Trophoblast cell (in vitro differentiated cells and primary cell): ENCODE measurements at regions not wholly inside any gene's neighbourhood (a gene's known extent, or its start where the extent isn't known, plus 50 kb on each side); places are given as distances from the start of the nearest gene placed in this dataset.

ENCODE experiments used
- DNase-seq, 2 donors: peaks; one replicate each; pipeline ENCODE4 v3.0.0-alpha.2; 2016
- H2AFZ ChIP-seq: 2 replicates; pipeline ENCODE4 v1.6.1; 2013; ENCODE audit warnings: low read length, moderate library complexity, mild to moderate bottlenecking; ENCODE audit not compliant: insufficient read depth, poor library complexity
- H2AK5ac ChIP-seq: 2 replicates; pipeline ENCODE4 v1.6.1; 2013; ENCODE audit warnings: mild to moderate bottlenecking, low read length
- H2BK120ac ChIP-seq: 2 replicates; pipeline ENCODE4 v1.6.1; 2013; ENCODE audit warnings: low read length, mild to moderate bottlenecking, moderate library complexity; ENCODE audit not compliant: insufficient read depth, poor library complexity
- H2BK12ac ChIP-seq: 2 replicates; pipeline ENCODE4 v1.6.1; 2013; ENCODE audit warnings: mild to moderate bottlenecking, low read length, moderate library complexity
- H2BK5ac ChIP-seq: 2 replicates; pipeline ENCODE4 v1.6.1; 2013; ENCODE audit warnings: low read length, low read depth, moderate library complexity, mild to moderate bottlenecking; ENCODE audit not compliant: poor library complexity
- H3K14ac ChIP-seq: 2 replicates; pipeline ENCODE4 v1.6.1; 2013; ENCODE audit warnings: mild to moderate bottlenecking, low read length
- H3K18ac ChIP-seq: 2 replicates; pipeline ENCODE4 v1.6.1; 2013; ENCODE audit warnings: mild to moderate bottlenecking, low read length
- H3K23ac ChIP-seq: 2 replicates; pipeline ENCODE4 v1.6.1; 2013; ENCODE audit warnings: low read length
- H3K27ac ChIP-seq: 2 replicates; pipeline ENCODE4 v1.5.1; 2013; ENCODE audit warnings: low read depth, mild to moderate bottlenecking, inconsistent platforms, low read length, moderate library complexity
- H3K27me3 ChIP-seq: 2 replicates; pipeline ENCODE4 v1.6.1; 2013; ENCODE audit warnings: inconsistent platforms, mild to moderate bottlenecking, low read length, moderate library complexity; ENCODE audit not compliant: insufficient read depth
- H3K36me3 ChIP-seq, 2 experiments: 1 replicate in 1 of 2; 2 replicates in 1 of 2; pipeline ENCODE4 v1.6.1; 2013; ENCODE audit warnings: low read length in 2 of 2, mild to moderate bottlenecking in 2 of 2, moderate library complexity in 1 of 2; ENCODE audit not compliant: insufficient read depth in 2 of 2, control insufficient read depth in 1 of 2
- H3K4ac ChIP-seq: 2 replicates; pipeline ENCODE4 v1.6.1; 2013; ENCODE audit warnings: low read depth, mild to moderate bottlenecking, low read length, moderate library complexity
- H3K4me1 ChIP-seq, 2 experiments: 1 replicate in 1 of 2; 2 replicates in 1 of 2; pipeline ENCODE4 v1.6.1; 2013; ENCODE audit warnings: low read length in 2 of 2, mild to moderate bottlenecking in 2 of 2, moderate library complexity in 1 of 2; ENCODE audit not compliant: insufficient read depth in 2 of 2, control insufficient read depth in 1 of 2
- H3K4me2 ChIP-seq: 2 replicates; pipeline ENCODE4 v1.6.1; 2013; ENCODE audit warnings: inconsistent platforms, mild to moderate bottlenecking, low read length, moderate library complexity
- H3K4me3 ChIP-seq: 2 replicates; pipeline ENCODE4 v1.5.1; 2013; ENCODE audit warnings: mild to moderate bottlenecking, low read depth, low read length, inconsistent platforms
- H3K79me1 ChIP-seq: one replicate; pipeline ENCODE4 v1.6.1; 2013; ENCODE audit warnings: low read length
- H3K79me2 ChIP-seq: 2 replicates; pipeline ENCODE4 v1.6.1; 2013; ENCODE audit warnings: low read length, mild to moderate bottlenecking; ENCODE audit not compliant: control insufficient read depth, insufficient read depth, poor library complexity
- H3K9ac ChIP-seq: 2 replicates; pipeline ENCODE4 v1.6.1; 2013; ENCODE audit warnings: mild to moderate bottlenecking, low read length
- H3K9me3 ChIP-seq: 2 replicates; pipeline ENCODE4 v1.6.1; 2013; ENCODE audit warnings: low read depth, mild to moderate bottlenecking, control low read depth, inconsistent platforms, low read length; ENCODE audit not compliant: insufficient read depth
- H4K12ac ChIP-seq: 2 replicates; pipeline ENCODE4 v1.6.1; 2013; ENCODE audit warnings: low read depth, mild to moderate bottlenecking, low read length, moderate library complexity
- H4K8ac ChIP-seq: 2 replicates; pipeline ENCODE4 v1.6.1; 2013; ENCODE audit warnings: low read depth, mild to moderate bottlenecking, low read length, moderate library complexity
- H4K91ac ChIP-seq: one replicate; pipeline ENCODE4 v1.6.1; 2013; ENCODE audit warnings: low read depth, mild to moderate bottlenecking, low read length, moderate library complexity
- WGBS: extraction: QIAGEN DNeasy Blood & Tissue Kit; methylation state at CpG from one replicate; pipeline ENCODE4 v1.1.7; 2013; ENCODE audit warnings: missing lambda C conversion rate; ENCODE audit not compliant: insufficient read length, insufficient coverage; ENCODE audit errors: extremely low coverage; 5-methylcytosine and 5-hydroxymethylcytosine counted together

- H3K4me1 ChIP-seq = no peaks in the 10 kb centered on the region
- WGBS = no CpG with 5 or more reads among the region's 3 CpGs
These were observed 161.6 kb downstream of the PTH2R start for GRCh38 chr2:208568203-208568602.

GRCh38 chr2:208570066-208570465, 163.5 kb downstream of the PTH2R start:
- no peak overlapping the region for H3K14ac ChIP-seq
- H3K27me3 ChIP-seq = no peaks in the 10 kb centered on the region
- H4K8ac ChIP-seq = no peak overlapping the region
- H3K4ac ChIP-seq = no peak overlapping the region
- no peak overlapping the region for H3K4me2 ChIP-seq
- H3K27ac ChIP-seq = no peak overlapping the region
- H2AK5ac ChIP-seq = no peak overlapping the region
- H3K18ac ChIP-seq = no peak overlapping the region
- no peaks in the 10 kb centered on the region for H3K79me1 ChIP-seq
- DNase-seq = no peak
- no peaks in the 10 kb centered on the region for H3K36me3 ChIP-seq
- no CpG with 5 or more reads among the region's 5 CpGs for WGBS
- H2BK5ac ChIP-seq = no peak overlapping the region
- no peak overlapping the region for H2AFZ ChIP-seq
- no peak overlapping the region for H3K4me3 ChIP-seq
- no peak overlapping the region for H2BK12ac ChIP-seq
- H3K23ac ChIP-seq = no peak overlapping the region
- no peak overlapping the region for H3K9ac ChIP-seq
- no peak overlapping the region for H4K91ac ChIP-seq
- no peaks in the 10 kb centered on the region for H3K79me2 ChIP-seq
- H3K4me1 ChIP-seq = no peaks in the 10 kb centered on the region
- H3K9me3 ChIP-seq = no peaks in the 10 kb centered on the region
- H4K12ac ChIP-seq = no peak overlapping the region
- H2BK120ac ChIP-seq = no peak overlapping the region

More at GRCh38 chr2:208568203-208568602, 161.6 kb downstream of the PTH2R start:
- no peak overlapping the region for H3K23ac ChIP-seq
- no peak overlapping the region for H2BK5ac ChIP-seq
- H3K9ac ChIP-seq = no peak overlapping the region
- H3K27me3 ChIP-seq = no peaks in the 10 kb centered on the region
- H3K18ac ChIP-seq = no peak overlapping the region
- no peak overlapping the region for H2AFZ ChIP-seq
- H4K12ac ChIP-seq = no peak overlapping the region
- H2AK5ac ChIP-seq = no peak overlapping the region
- no peak overlapping the region for H3K4me3 ChIP-seq
- no peak for DNase-seq
- no peaks in the 10 kb centered on the region for H3K36me3 ChIP-seq
- H4K8ac ChIP-seq = no peak overlapping the region
- no peak overlapping the region for H3K27ac ChIP-seq
- no peak overlapping the region for H4K91ac ChIP-seq
- no peaks in the 10 kb centered on the region for H3K79me1 ChIP-seq
- no peak overlapping the region for H3K14ac ChIP-seq
- no peak overlapping the region for H3K4ac ChIP-seq
- no peaks in the 10 kb centered on the region for H3K9me3 ChIP-seq
- no peak overlapping the region for H2BK12ac ChIP-seq
- H3K79me2 ChIP-seq = no peaks in the 10 kb centered on the region
- H3K4me2 ChIP-seq = no peak overlapping the region
- H2BK120ac ChIP-seq = no peak overlapping the region

GRCh38 chr2:208570851-208571763, 164.5 kb downstream of the PTH2R start:
- H2AK5ac ChIP-seq = no peak overlapping the region
- H4K91ac ChIP-seq = no peak overlapping the region
- H3K79me1 ChIP-seq = no peaks in the 10 kb centered on the region
- no peaks in the 10 kb centered on the region for H3K79me2 ChIP-seq
- no peaks in the 10 kb centered on the region for H3K27me3 ChIP-seq
- no peak overlapping the region for H2BK120ac ChIP-seq
- no peak overlapping the region for H3K4me3 ChIP-seq
- H2BK12ac ChIP-seq = no peak overlapping the region
- H3K4me1 ChIP-seq = no peaks in the 10 kb centered on the region
- no peak overlapping the region for H3K14ac ChIP-seq
- H2BK5ac ChIP-seq = no peak overlapping the region
- H3K4ac ChIP-seq = no peak overlapping the region
- H3K36me3 ChIP-seq = no peaks in the 10 kb centered on the region
- no peak overlapping the region for H4K8ac ChIP-seq
- H2AFZ ChIP-seq = no peak overlapping the region
- no peak overlapping the region for H3K27ac ChIP-seq
- H3K23ac ChIP-seq = no peak overlapping the region
- H3K18ac ChIP-seq = no peak overlapping the region
- DNase-seq = no peak
- WGBS = no CpG with 5 or more reads among the region's 17 CpGs
- H3K4me2 ChIP-seq = no peak overlapping the region
- H3K9me3 ChIP-seq = no peaks in the 10 kb centered on the region
- no peak overlapping the region for H3K9ac ChIP-seq
- no peak overlapping the region for H4K12ac ChIP-seq

- no peaks in the 10 kb centered on the region for H3K79me2 ChIP-seq
- no peak overlapping the region for H3K14ac ChIP-seq
- no peak overlapping the region for H2AK5ac ChIP-seq
- DNase-seq = no peak
- H3K4me1 ChIP-seq = no peaks in the 10 kb centered on the region
- H4K12ac ChIP-seq = no peak overlapping the region
- no peak overlapping the region for H3K23ac ChIP-seq
- H2BK120ac ChIP-seq = no peak overlapping the region
- no peak overlapping the region for H3K4me2 ChIP-seq
- H3K4ac ChIP-seq = no peak overlapping the region
- no peak overlapping the region for H3K18ac ChIP-seq
- no peak overlapping the region for H2AFZ ChIP-seq
- H3K27me3 ChIP-seq = no peaks in the 10 kb centered on the region
- H4K91ac ChIP-seq = no peak overlapping the region
- no peaks in the 10 kb centered on the region for H3K79me1 ChIP-seq
- H3K9ac ChIP-seq = no peak overlapping the region
- no peak overlapping the region for H2BK12ac ChIP-seq
- H3K9me3 ChIP-seq = no peaks in the 10 kb centered on the region
- H3K27ac ChIP-seq = no peak overlapping the region
- H3K4me3 ChIP-seq = no peak overlapping the region
- no peak overlapping the region for H2BK5ac ChIP-seq
- H4K8ac ChIP-seq = no peak overlapping the region
- no peaks in the 10 kb centered on the region for H3K36me3 ChIP-seq
These were observed 165.2 kb downstream of the PTH2R start for GRCh38 chr2:208571764-208572131.
